ENCODE measurements at regions not wholly inside any gene's neighbourhood (a gene's known extent, or its start where the extent isn't known, plus 50 kb on each side); places are given as distances from the start of the nearest gene placed in this dataset.

DNA sequence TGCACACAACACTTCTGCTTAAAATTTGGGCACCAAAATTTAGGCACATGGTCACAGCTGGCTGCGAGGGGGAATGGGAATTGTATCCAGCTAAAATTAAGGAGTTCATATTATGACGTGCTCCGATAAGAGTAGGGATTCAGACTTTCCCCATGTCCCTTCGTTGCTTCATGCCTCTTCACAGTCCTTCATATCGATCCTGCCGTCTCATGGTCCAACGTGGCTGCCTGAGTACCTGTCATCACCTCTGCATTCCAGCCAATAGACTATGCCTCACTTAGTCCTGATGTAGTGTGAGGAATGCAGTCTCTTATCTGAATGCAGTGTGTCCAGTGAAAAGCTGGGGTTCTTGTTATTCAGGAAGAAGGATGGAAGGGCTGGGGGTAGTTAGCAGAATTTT is 108.6 kb downstream of the SIK1 start:
- in situ Hi-C loops (cut with HindIII; ENCODE audit: low sequenced_read_pairs): no loop called here
- TF ChIP-seq, protein P1, sequence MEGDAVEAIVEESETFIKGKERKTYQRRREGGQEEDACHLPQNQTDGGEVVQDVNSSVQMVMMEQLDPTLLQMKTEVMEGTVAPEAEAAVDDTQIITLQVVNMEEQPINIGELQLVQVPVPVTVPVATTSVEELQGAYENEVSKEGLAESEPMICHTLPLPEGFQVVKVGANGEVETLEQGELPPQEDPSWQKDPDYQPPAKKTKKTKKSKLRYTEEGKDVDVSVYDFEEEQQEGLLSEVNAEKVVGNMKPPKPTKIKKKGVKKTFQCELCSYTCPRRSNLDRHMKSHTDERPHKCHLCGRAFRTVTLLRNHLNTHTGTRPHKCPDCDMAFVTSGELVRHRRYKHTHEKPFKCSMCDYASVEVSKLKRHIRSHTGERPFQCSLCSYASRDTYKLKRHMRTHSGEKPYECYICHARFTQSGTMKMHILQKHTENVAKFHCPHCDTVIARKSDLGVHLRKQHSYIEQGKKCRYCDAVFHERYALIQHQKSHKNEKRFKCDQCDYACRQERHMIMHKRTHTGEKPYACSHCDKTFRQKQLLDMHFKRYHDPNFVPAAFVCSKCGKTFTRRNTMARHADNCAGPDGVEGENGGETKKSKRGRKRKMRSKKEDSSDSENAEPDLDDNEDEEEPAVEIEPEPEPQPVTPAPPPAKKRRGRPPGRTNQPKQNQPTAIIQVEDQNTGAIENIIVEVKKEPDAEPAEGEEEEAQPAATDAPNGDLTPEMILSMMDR (IDR thresholded peaks at IDR 0.05; ENCODE audit: low read depth, low read length, missing control alignments): no peak
- DNase-seq (ENCODE audit: low read depth): no peak
- no peak overlapping the region for H3K4me3 ChIP-seq (ENCODE audit: low read depth, low read length)

DNA sequence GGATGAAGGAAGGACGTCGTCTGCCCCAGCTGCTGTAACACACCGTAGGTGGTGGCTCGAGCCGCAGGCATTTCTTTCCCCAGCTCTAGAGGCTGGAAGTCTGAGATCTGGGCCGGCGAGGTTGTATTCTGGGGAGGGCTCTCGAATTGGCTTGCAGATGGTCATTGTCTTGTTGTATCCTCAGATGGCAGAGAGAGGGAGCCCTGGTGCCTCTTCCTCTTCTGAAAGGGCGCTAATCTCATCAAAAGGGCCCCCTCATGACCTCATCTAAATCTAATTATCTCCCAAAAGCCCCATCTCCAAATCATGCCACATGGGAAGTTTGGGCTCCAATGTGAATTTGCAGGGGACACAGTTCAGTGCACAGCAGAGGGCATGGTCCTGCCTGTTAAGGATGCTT is 109.0 kb downstream of the SIK1 start:
- TF ChIP-seq, protein P1 (IDR thresholded peaks at IDR 0.05; ENCODE audit: low read depth, low read length, missing control alignments): no peak
- in situ Hi-C loops (cut with HindIII; ENCODE audit: low sequenced_read_pairs): no loop called here
- DNase-seq (ENCODE audit: low read depth): no peak
- H3K4me3 ChIP-seq (ENCODE audit: low read depth, low read length): no peak overlapping the region

DNA sequence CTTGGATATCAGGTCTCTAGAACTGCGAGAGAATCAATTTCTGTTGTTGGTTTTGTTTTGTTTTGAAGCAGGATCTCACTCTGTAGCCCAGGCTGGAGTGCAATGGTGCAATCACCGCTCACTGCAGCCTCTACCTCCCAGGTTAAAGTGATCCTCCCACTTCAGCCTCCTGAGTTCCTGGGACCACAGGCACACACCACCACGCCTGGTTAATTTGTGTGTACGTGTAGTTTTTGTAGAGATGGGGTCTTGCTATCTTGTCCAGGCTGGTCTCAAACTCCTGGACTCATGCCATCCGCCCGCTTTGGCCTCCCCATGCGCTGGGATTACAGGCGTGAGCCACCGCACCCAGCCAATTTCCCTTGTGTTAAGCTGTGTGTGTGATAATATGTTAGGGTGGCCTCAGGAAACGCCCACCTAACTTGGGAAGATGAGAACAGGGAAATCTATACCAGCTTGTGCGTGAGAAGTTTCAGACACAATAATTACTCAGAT is 109.6 kb downstream of the SIK1 start:
- in situ Hi-C loops (cut with HindIII; ENCODE audit: low sequenced_read_pairs): no loop called here

DNA sequence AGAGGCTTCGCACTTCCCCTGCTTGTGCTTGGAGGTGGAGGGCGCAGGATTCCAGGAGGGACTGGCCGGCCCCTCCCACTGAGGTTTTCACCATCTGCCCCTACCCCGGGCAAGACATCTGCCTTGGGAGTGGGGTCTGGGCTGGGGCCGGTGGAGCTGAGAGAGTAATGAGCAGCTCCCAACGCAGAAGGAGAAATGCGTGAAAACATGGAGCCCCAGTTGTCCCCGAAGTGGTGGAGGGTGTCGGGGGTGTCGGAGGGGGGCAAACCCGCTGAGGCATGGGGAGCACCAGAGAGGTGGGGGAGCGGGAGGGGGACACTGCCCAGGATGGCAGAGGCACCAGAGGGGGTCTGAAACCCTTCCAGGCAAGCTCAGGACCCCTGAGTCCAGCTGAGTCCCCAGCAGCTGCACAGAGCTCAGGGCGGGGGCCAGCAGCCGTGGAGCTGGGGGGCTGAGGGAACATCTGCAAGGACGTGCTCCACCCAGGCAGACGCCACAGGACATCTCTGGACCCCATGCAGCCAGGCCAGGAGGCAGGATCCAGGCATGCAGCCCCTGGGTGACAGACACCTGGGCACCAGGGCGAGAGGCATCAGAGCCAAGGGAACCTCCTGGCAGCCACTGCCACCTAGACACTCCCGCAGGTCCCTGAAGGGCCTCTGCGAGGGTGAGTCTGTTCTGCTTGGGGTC is 110.6 kb downstream of the SIK1 start:
- no peak overlapping the region for H3K4me3 ChIP-seq (ENCODE audit: low read depth, low read length)
- in situ Hi-C loops (cut with HindIII; ENCODE audit: low sequenced_read_pairs): no loop called here
- DNase-seq (ENCODE audit: low read depth): no peak
- TF ChIP-seq, protein P1 (IDR thresholded peaks at IDR 0.05; ENCODE audit: low read depth, low read length, missing control alignments): no peak

More for the DNA sequence above, 109.6 kb downstream of the SIK1 start:
- no peak for DNase-seq (ENCODE audit: low read depth)
- no peak overlapping the region for H3K4me3 ChIP-seq (ENCODE audit: low read depth, low read length)
- TF ChIP-seq, protein P1 (IDR thresholded peaks at IDR 0.05; ENCODE audit: low read depth, low read length, missing control alignments): no peak

DNA sequence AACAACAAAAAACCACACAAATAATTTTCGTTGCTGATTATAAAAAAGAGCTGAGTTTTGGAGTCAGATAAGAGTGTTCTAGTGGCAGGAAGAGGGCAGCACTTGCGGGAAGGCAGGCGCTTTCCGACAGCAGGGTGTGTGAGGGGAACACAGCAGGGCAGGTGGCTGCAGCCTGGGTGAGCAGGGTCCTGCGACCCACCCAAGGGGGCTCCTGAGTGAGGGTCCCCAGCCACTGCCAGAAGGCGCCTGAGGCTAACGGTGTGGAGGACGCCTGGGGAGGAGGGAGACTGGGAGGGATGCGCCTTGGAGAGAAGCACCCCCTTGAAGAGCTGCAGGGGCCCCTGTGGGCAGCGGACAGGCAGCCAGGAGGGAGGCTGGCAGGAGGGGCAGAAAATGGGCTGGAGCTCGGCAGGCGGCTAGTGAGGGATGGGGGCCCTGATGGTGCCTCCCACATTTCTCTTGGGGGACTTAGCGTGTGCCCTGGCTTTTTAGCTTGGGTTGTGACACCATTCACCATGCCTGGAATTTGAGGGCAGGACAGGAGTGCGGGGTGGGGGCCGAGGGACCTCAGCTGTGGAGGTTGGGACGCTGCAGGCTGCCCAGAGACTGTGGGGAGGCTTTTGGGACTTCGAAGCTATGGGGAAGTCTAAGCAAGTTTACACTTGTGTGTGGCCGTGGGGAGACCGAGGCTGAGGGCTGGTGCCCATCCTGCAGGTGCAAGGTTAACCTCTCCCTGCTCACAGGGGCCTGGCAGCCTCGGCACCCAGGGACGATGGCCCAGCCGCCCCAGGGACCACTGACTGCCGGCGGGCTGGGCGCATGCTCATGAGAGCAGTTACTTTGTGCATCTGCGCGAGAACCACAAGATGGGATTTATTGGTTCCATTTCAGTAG is 111.4 kb downstream of the SIK1 start:
- H3K4me3 ChIP-seq (ENCODE audit: low read depth, low read length): no peak overlapping the region
- TF ChIP-seq, protein P1 (IDR thresholded peaks at IDR 0.05; ENCODE audit: low read depth, low read length, missing control alignments): no peak
- DNase-seq (ENCODE audit: low read depth): no peak
- in situ Hi-C loops (cut with HindIII; ENCODE audit: low sequenced_read_pairs): no loop called here

DNA sequence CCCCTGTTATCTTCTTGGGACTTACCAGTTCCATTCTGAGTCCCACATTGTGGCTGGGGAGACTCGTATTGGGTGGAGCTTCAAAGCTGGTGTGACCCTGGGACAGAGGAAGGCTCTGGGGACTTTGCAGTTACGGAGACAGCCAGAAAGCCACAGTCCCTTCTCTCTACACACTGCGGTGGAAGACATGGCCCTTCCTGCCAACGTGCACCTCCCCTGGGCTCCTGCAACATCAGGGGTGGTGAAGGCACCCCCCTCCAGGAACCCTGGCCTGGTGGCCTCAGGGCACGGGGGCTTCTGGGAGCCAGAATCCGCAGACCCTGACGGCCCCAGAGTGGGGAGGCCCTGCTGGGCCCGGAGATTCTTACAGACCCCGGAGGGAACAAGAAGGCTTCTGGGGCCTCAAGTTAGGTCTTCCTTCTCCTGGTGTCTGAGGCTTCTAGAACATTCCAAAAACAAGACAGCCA is 113.0 kb downstream of the SIK1 start:
- TF ChIP-seq, protein P1 (IDR thresholded peaks at IDR 0.05; ENCODE audit: low read depth, low read length, missing control alignments): no peak
- in situ Hi-C loops (cut with HindIII; ENCODE audit: low sequenced_read_pairs): no loop called here
- H3K4me3 ChIP-seq (ENCODE audit: low read depth, low read length): no peak overlapping the region
- DNase-seq (ENCODE audit: low read depth): no peak
